GM19455 (cell line): ENCODE measurements at regions not wholly inside any gene's neighbourhood (a gene's known extent, or its start where the extent isn't known, plus 50 kb on each side); places are given as distances from the start of the nearest gene placed in this dataset.
"Not testable (repeated sequence)": the region's sequence is repeated elsewhere in the genome, so short reads cannot be mapped to it uniquely, and the experiment has no call there.

ENCODE experiments used
- ATAC-seq: cut with Tn5 transposase; IDR thresholded peaks from one replicate; pipeline ENCODE4 v1.9.1; 2021; ENCODE audit not compliant: unreplicated experiment

DNA sequence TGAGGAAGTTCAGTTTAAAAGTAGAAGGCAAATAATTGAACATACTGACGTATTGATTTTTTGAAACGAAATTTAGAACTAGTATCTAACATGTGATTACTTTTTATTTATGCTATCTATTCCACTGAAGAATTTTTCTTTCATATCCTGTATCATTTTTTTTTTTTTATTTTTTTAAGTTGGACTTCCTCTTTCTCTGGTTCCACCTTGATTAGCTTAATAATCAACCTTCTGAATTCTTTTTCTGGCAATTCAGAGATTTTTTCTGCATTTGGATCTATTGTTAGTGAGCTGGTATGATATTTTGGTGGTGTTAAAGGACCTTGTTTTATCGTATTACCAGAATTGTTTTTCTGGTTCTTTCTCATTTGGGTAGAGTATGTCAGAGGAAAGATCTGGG, 411.2 kb downstream of the SOX11 start:
- no peak for ATAC-seq

DNA sequence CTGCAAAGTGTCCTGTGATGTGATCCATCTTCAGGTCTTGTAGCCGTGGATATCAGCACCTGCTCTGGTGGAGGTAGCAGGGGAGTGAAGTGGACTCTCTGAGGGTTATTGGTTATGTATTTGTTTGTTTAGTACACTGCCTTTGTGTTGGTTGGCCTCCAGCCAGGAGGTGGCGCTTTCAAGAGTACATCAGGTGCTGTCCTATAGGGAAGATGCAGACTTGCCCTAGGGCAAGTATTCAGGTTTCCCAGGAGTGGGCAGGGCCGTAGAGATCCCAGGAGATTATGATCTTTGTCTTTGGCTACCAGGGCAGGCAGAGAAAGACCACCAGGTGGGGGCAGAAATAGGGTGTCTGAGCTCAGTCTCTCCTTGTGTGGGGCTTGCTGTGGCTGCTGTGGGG, 411.8 kb downstream of the SOX11 start:
- ATAC-seq, result no peak

DNA sequence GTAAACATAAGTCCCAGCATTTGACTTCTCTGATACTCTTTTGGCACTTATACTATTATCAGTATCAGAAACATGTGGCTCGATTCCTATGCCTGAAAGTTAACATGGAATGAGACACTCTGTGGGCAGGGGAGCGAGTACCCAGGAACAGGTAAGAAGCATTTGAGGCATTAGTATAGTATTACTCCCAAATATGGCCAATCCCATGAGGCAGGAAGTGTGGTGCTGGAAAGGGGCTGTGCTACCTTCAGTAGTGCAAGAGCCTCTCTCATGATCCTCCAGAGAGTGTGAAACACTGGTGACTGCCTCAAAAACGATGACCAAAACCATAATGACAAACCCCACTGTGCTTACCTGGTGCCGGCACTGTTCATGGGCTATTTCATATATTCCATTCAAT, 415.1 kb downstream of the SOX11 start:
- no peak for ATAC-seq

DNA sequence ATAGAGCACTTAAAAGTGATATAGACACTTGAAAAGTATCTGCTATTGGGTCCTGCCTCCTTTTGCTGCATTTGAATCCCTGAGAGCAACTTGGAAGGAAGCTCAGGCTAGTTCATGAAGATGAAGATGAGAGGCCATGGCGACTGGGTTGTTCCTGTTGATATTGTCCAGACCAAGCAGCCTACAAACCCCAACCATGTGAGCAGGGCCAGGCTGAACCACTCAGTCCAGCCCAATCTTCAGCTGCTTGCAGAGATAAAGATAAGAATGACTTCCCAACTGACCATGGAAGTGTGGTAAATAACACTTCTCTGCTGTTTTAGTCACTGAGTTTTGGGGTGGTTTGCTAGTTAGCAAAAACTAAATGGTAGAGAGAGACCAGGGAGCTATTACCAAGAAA, 417.6 kb downstream of the SOX11 start:
- no peak for ATAC-seq

DNA sequence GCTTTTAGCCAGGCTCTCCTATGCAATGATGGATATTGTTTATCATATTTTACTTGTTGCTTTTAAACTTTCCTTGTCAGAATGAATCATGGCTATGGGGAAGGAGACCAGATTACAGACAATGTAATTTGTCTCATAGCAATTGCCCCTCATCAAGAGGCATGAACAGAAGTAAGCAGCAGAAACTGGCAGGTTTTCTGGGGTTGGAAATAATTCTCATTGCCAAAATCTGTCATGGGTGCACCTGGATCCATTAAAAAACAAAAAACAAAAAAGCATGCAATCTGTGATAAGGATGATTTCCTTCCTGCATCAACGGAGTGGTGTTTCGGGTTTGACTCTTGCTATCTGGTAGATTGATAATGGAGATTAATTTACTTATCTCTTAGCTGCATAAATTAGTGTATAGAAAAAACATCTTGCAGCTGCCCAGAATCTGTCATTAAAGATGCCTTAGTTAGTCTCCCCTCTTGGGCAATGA, 419.6 kb downstream of the SOX11 start:
- ATAC-seq, result no peak

DNA sequence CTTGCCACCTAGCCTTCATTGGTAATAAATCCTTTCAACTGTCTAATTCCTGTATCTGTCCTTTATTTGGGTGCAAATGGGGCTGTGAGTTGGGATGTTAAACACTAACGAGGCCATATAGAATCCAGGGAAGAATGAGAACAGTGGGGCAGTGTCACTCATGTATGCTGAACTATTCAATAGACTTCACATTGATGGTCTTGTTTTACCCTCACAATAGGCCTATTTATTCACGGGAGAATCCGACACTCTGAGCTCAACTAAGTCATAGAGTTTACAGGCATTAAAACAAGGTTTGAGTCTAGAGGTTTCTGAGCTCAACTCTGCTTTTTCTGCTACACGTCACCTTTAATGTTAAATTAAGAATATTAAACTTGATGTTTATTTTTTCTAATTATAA, 421.6 kb downstream of the SOX11 start:
- ATAC-seq, result no peak

DNA sequence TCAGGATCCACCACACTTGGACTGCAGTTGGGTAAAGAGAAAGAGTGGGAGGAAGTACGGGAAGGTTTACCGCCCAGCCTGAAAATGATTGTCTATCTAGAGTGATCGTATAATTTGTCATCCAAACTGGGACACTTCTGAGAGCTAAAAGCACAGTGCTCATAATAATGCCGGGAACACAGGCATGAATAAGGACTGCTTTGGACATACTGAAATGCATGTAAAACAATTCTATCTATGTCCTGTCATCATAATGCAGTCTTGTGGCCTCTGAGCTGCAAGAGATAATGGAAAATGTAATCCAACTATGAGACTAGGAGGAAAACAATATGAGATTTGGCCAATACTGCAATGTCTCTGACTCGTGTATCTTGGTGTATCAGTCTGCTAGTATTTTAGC, 435.5 kb downstream of the SOX11 start:
- ATAC-seq, result no peak

DNA sequence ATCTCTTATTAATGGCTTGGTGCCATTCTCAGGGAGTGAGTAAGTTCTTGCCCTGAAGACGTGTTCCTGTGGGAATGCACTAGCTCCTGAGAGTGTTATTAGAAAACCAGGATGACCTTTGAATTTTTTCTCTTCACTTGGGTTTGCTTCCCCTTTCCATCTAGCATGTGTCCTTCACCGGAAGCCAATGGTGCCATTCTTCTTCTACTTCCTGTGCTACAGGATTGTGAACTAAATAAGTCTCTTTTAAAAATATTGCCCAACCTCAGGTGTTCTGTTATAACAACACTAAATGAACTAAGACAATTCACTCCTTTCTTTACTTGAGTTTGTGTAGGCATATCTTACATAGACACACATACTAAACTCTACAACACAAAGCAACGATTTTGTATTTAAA, 447.0 kb downstream of the SOX11 start:
- ATAC-seq, result no peak

DNA sequence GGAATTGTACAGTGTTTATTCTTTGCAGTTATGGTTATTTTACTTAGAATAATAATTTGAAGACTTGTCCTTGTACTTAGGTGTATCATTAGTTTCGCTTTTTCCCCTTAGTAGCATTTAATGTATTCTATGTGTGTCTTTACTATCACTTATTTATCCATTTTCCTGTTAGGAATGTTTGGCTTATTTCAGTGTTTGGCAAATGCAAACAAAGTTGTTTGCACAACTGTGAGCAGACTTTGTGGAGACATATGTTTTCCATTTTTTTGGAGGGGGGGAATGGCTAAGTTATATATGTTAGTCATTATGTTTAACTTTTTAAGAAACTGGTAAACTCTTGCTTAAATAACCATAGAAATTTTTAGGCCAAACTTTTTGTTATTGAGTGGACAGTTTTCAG, 447.7 kb downstream of the SOX11 start:
- no peak for ATAC-seq

DNA sequence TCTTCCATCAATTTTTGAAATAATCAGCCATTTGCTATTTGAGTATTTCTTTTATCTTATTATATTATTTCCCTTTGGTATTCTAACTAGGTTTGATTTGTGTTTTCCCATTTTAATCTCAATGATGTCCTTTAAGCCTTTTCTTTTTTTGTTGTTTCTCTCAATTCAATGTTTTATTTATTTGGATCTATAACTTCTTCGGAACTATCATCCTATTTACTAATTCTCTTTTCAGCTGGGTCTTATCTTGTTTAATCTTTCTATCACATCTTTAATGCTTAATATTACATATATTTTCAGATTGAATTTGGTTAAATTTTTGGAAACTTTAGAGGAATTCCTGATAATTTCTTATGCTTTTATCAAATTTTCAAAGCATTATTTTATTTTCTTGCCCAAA, 448.3 kb downstream of the SOX11 start:
- no peak for ATAC-seq

DNA sequence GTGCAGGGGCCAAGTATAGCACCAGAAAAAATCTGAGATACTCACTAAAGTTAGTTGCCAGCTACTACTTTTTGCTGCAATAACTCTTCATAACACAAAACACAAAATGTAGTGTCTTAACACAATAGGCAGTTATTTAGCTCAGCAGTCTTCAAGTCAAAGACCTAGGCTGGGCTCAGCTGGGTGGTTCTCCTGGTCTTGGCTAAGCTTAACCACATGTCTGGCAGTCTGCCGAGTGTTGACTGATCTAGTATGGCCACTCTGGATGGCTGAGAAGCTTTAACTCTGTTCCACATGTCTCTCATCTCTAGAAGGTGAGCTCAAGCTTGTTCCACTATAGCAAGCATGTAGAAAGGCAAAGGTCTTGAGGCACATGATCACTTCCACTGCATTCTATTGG, 451.6 kb downstream of the SOX11 start:
- no peak for ATAC-seq

DNA sequence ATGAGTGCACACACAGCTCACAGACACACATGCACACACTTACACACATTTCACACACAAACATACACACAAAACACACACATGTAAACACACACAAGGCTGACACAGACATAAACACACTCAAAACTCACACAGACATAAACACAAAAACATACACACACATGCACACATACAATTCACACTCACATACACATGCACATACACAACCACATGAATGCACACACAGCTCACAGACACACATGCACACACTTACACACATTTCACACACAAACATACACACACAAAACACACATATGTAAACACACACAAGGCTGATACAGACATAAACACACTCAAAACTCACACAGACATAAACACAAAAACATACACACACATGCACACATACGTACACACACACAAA, 455.0 kb downstream of the SOX11 start:
- not testable (repeated sequence) for ATAC-seq

DNA sequence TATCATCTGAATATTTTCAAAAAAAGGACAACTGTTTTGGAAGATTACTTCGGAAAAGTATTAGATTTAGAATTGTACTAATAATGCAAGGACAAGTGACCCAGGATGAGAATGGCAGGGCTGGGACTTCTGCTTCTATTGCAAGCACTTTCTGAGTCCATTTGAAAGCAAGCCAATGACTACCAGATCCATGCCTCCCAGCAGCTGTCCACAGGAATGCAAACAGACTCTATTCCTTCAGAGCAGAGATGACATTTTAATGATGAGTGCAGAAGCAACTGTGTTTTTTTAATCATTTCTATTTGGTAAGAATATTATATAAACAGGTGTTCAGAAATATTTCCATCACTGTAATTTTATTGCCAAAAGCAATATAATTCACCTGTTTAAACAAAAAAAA, 456.7 kb downstream of the SOX11 start:
- no peak for ATAC-seq

DNA sequence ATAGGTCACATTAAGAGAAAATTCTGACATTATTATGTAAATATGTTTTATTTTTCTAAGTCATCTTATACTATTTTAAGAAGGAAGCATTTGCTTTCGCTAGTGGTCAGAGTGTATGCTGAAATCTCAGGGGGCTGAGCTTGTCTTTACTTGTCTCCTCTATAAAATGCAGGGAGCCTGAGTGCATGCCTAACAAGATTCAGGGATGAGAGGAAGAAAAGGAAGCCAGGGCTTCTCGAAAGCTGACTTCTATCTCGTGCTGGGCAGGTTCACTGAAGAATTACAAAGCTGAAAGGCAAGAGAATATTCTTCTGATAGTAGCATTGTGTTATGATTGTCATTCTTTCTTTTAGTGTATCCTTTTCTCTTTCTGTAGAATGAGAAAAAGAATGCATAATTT, 467.4 kb downstream of the SOX11 start:
- no peak for ATAC-seq

DNA sequence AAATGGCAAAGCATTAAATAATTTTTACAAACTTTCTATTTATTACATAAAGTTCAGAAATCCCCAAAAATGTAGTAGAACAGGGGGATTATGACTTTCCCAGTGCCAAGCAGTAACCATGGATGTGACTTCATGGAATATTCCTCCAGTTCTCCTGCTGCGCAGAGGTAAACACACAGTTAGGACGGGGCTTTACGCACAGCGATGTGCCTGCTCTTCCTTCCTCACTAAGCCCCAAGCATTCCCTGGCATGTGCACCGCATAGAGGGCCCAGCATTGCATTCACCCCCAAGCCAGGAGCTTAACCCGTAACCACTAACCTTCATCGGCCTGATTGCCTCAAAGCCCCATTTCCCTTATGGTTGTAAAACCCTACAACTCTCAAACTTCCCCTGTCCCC, 471.7 kb downstream of the SOX11 start:
- ATAC-seq, result no peak

DNA sequence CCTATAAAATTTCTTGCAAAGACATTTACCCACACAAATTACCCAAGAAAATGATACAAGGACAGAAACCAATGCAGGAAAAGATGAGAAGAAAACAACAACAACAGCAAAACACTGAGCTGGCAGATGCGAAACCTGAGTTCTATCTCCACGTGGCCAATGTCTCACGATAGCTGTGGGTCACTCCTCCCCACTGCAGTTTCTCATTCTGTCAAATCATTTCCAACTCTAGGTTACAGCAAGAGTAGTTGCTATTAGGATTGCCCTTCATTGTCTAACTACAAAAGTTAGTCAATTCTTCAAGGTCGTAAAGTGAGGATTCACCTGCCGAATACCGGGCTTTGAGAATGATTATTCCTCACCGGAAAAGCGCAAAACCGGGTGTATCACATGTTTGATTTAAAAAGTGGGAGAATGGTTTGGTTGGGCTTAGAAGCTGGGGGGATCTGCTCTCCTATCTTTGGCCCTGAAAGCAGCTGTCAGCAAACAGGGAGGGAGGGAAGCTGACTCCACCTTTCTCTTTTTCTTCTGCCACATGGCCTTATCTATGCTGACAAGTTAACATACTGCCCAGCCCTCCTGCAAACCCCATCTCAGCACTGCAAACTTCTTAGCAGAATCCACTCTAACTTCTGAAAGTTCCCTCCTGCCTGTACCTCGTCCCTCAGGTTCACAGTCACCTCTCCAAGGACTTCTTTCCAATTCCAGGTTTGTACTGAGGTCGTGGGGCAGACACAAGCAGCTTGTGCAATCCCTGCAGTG, 473.0 kb downstream of the SOX11 start:
- ATAC-seq, result no peak

DNA sequence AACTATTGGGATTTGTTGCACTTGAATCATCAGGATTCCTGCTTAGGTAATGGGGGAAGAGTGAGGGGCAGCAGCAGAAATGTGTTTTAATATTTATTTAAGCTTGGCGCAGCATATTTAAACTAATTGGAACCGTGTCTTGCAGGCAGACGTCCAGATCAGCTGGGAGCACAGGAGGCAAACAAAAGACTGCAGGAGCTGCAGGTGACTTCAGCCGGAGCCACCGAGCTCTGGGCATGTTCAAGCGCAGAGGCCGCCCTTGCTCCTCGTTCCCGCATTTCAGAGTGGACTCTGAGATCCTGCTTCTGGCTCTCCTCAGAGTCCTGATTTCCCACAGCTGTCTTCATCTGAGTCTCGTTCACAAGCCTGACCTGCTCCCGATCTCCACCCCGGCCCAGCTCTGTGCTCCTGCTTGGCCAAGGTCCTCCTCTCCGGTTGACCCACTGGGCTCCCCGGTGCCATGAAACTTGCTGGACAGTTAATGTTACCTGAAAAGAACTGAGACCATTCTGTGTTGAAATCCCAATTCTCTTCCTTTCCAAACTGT, 475.5 kb downstream of the SOX11 start:
- no peak for ATAC-seq

DNA sequence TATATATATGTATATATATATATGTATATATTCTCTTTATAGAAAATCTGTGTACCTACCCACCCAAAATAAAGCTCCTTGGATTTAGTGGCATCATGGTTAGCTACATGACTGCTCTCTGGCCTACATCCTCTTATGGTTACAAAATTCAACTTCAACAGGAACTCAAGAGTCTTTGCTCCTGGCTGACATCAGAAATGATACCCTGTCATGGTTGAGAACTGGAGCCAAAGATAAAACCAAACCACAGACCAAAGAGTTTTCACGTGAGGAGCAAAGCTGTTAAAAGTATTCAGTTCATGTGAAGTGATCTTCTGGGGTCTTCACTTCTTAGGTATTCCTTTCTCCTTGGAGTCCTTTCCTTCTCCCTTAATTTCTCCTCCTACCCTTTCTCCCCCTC, 476.3 kb downstream of the SOX11 start:
- ATAC-seq, result no peak

DNA sequence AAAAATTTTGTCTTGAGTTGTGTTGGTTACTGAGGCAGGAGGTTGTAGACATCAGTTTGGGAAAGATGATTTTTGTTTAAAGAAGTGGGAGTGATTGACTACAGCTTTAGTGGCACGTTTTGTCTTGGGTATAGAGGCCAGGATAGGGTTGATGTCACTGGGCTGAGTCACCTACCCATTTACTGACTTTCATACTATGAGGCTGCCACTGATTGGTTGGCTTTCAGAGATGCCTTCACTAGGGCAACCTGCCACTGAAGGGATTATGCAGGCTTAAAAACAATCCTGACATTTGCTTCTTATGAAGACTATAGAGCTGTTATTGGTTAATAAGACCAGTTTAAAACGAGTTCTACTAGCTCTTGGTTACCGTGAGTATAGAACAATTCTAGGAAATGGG, 479.1 kb downstream of the SOX11 start:
- no peak for ATAC-seq

DNA sequence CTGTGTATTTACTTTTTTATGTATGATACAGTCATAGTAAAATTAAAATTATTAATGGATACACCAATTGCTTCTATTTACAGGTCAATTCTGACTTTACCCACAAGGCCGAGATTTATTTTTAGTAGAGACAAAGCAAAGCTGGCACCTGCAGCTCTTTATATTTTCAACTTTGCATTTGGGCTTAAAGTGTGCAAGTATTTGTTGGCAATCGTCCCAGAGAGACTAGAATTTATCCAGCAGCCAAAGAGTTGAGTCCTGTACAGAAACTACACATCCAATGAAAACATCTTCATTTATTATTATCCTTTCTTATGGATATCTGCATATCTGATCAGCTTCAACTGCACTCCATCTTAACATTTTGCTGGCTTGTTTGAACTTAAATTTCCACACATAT, 485.6 kb downstream of the SOX11 start:
- ATAC-seq, result no peak

DNA sequence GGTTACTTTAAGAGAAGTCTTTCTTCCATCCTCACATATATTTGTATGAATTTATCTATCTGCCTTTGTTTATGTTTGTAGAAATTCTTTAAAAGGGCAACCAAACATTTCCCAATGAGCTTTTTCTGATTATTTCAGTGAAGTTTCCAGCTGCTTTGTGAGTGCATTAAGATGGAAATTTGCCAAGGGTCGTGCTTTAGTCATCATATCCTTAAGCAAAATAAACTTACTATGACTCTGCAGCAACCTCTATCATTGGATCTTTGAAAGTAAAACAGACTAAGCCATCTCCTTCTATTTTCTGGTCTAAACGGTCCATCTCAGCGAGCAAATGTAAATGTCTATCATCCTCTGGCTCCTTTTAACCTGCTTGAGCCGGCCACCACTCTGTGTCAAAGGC, 489.3 kb downstream of the SOX11 start:
- no peak for ATAC-seq

DNA sequence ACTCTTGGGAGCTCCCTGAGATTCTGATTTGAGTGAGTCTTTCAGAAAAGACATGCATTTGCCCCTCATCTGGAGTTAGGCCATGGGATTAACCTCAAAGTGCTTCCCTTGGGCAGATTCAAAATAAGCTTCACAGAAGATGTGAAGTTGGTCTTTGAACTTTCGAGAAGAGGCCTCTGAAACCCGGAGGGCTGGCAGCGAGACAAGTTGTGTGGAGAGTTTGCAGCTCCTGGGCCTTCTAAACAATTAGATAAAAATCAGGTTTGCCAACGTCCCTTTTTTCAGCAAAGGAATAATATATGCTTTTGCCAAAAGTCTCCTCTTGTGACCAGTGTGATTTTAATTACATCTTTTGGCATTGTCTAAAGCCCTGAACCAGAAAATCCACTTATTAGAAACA, 489.7 kb downstream of the SOX11 start:
- ATAC-seq, result no peak

DNA sequence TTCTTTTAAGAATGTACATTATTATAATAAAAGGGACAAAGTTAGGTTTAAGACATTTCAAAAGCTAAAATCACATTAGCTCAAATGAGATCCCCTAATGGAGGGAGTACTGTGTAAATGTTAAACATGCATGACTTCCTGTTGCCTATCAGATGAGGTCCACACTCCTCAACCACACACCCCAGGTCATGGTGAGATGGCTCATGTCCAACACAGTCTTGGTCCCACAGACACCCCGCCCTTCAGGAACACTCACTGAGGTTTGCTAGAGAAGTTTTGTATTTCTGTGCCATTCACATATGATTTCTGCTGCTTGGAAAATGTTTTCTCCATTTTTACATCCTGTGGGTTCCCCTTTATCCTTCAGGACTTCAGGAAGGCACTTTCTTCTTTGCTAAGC, 491.0 kb downstream of the SOX11 start:
- ATAC-seq, result no peak
